Gastrocnemius medialis (tissue), 4 donors: ENCODE measurements at regions not wholly inside any gene's neighbourhood (a gene's known extent, or its start where the extent isn't known, plus 50 kb on each side); places are given as distances from the start of the nearest gene placed in this dataset.

Experiments
- ATAC-seq, 2 donors: fragments of 150-250 bp; one replicate each; pipeline ENCODE4 v1.9.1; 2016
- DNase-seq, 2 donors: peaks; one replicate each; pipeline ENCODE4 v3.0.0-alpha.2; 2019
- H3K27ac ChIP-seq, 4 donors: fragments of 200-600 bp; sonication (generic); 1 replicate in 1 of 4; 2 replicates in 3 of 4; pipeline ENCODE4 v1.5.1; 2016 to 2018; ENCODE audit warnings: mild to moderate bottlenecking in 2 of 4, moderate library complexity in 1 of 4
- H3K27me3 ChIP-seq, 3 donors: fragments of 200-600 bp; sonication (generic) in 2 of 3; 1 replicate in 1 of 3; 2 replicates in 2 of 3; pipeline versions ENCODE4 v1.5.1 to v1.6.0; 2016 to 2019; ENCODE audit warnings: mild to moderate bottlenecking in 1 of 3, moderate library complexity in 1 of 3
- H3K36me3 ChIP-seq, 2 donors: fragments of 200-600 bp; sonication (generic) in 1 of 2; one replicate each; pipeline ENCODE4 v1.5.1; 2017 to 2018
- H3K4me1 ChIP-seq, 2 donors: fragments of 200-600 bp; sonication (generic) in 1 of 2; one replicate each; pipeline ENCODE4 v1.5.1; 2016 to 2017; ENCODE audit warnings: mild to moderate bottlenecking in 2 of 2
- H3K4me3 ChIP-seq, 4 donors: fragments of 200-600 bp; sonication (generic) in 3 of 4; 1 replicate in 1 of 4; 2 replicates in 3 of 4; pipeline ENCODE4 v1.5.1; 2016 to 2019; ENCODE audit warnings: mild to moderate bottlenecking in 2 of 4
- H3K9me3 ChIP-seq, 3 donors: fragments of 200-600 bp; sonication (generic) in 2 of 3; 1 replicate in 1 of 3; 2 replicates in 2 of 3; pipeline ENCODE4 v1.5.1; 2016 to 2019
- POLR2A ChIP-seq, 2 donors: fragments of 450-650 bp; IDR thresholded peaks; one replicate each; pipeline ENCODE4 v1.6.1; 2017; ENCODE audit warnings: antibody characterized with exemption in 2 of 2, mild to moderate bottlenecking in 2 of 2, moderate library complexity in 2 of 2
- in situ Hi-C, 4 donors: fragments of 200-750 bp; cut with MboI; loops; one replicate each; pipeline versions ENCODE4 v1.15.0 to v1.8.0; 2017; ENCODE audit warnings: low sequenced_read_pairs in 4 of 4
- intact Hi-C: fragments of 100-400 bp; cut with DNase I; formaldehyde crosslinking; loops from one replicate; pipeline ENCODE4 v1.15.1; 2023; ENCODE audit warnings: low total_unique reads
- TF ChIP-seq, protein P1 (sequence below), 5 experiments: fragments of 450-650 bp in 3 of 5; fragments of 200-600 bp in 2 of 5; sonication (generic) in 2 of 5; IDR thresholded peaks in 4 of 5; conservative IDR thresholded peaks in 1 of 5; 1 replicate in 4 of 5; 2 replicates in 1 of 5; pipeline ENCODE4 v1.5.1; 2016 to 2019; ENCODE audit warnings: antibody characterized with exemption in 5 of 5, mild to moderate bottlenecking in 3 of 5, moderate library complexity in 3 of 5

DNA sequence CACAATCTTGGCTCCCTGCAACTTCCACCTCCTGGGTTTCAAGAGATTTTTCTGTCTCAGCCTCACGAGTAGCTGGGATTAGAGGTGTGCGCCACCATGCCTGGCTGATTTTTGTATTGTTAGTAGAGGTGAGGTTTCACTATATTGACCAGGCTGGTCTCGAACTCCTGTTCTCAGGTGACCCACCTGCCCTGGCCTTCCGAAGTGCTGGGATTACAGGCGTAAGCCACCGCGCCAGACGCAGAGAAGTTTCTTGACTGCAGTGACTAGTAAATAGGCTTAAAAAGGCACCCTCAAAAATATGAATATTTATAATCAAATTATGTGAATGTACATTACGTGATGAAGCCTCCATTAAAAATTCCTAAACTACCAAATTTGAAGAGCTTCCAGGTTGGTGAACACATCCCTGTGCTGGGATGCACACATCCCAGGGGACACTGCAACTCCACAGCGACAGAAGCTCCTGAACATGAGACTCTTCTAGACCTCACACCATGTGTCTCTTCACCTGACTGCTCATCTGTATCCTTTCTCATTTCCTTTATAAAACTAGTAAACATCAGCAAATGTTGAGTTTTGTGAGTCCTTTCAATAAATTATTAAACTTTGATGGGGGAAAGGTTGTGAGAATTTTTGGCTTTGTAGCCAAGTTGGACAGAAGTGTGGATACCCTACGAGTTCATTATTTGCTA is 203.3 kb upstream of the SPOPL start:
- DNase-seq (no peak), ATAC-seq (no peak)
- no peak overlapping the region for H3K4me3 ChIP-seq
- no peak overlapping the region for H3K27ac ChIP-seq
- in situ Hi-C loops: no loop called here
- H3K9me3 ChIP-seq: no peaks in the 10 kb centered on the region
- H3K27me3 ChIP-seq: no peaks in the 10 kb centered on the region
- intact Hi-C loops: no loop called here
- H3K36me3 ChIP-seq: no peaks in the 10 kb centered on the region
- TF ChIP-seq POLR2A (IDR thresholded peaks at IDR 0.05): no peak
- TF ChIP-seq, protein P1, sequence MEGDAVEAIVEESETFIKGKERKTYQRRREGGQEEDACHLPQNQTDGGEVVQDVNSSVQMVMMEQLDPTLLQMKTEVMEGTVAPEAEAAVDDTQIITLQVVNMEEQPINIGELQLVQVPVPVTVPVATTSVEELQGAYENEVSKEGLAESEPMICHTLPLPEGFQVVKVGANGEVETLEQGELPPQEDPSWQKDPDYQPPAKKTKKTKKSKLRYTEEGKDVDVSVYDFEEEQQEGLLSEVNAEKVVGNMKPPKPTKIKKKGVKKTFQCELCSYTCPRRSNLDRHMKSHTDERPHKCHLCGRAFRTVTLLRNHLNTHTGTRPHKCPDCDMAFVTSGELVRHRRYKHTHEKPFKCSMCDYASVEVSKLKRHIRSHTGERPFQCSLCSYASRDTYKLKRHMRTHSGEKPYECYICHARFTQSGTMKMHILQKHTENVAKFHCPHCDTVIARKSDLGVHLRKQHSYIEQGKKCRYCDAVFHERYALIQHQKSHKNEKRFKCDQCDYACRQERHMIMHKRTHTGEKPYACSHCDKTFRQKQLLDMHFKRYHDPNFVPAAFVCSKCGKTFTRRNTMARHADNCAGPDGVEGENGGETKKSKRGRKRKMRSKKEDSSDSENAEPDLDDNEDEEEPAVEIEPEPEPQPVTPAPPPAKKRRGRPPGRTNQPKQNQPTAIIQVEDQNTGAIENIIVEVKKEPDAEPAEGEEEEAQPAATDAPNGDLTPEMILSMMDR (IDR thresholded peaks at IDR 0.05 in 4 of 5, conservative IDR thresholded peaks at IDR 0.05 in 1 of 5): no peak
- no peaks in the 10 kb centered on the region for H3K4me1 ChIP-seq

DNA sequence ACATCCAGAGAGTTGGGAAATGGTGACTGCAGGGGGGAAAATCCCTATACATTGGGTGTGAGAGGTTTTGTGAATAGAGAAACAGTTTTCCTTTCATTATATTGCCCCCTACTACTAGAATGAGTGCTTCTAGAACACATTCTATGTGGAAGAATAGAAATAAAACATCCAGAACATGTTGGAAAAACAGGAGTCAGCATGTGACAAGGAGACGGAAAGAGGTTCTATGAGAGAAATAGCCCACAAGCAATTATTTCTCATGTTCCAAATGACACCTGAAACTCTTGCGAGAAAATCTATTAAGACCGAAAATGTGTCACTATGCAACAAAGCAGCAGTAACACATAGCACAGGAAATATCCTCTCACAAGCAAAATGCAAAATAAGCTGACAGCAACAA is 202.7 kb upstream of the SPOPL start:
- no peaks in the 10 kb centered on the region for H3K27me3 ChIP-seq

DNA sequence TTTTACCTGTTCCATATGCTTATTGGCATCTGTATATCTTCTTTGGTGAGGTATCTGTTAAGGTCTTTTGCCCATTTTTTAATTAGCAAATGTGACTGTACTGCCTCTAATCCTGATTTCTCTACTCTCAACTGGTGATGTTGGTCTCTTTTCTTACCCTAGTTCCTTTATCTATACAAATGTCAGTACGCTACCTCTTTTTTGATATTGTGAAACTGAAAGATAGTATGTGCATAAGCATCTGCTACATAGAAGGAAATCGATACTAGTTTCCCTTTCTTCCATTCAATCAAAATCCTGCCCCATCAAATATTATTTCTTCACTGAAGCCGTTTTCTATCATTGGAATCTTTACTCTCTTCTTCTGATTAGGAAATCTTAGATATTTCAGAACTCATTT is 194.9 kb upstream of the SPOPL start:
- Histone ChIP-seq H3K27ac (no peak overlapping the region), H3K4me1 (no peaks in the 10 kb centered on the region), H3K9me3 (no peaks in the 10 kb centered on the region), H3K36me3 (no peaks in the 10 kb centered on the region), H3K4me3 (no peak overlapping the region), H3K27me3 (no peaks in the 10 kb centered on the region)
- TF ChIP-seq, protein P1 (IDR thresholded peaks at IDR 0.05 in 4 of 5, conservative IDR thresholded peaks at IDR 0.05 in 1 of 5): no peak
- TF ChIP-seq POLR2A (IDR thresholded peaks at IDR 0.05): no peak
- ATAC-seq (no peak), DNase-seq (no peak)
- in situ Hi-C loops: no loop called here
- intact Hi-C loops: no loop called here

More for the DNA sequence above, 202.7 kb upstream of the SPOPL start:
- no peak overlapping the region for H3K27ac ChIP-seq
- no peaks in the 10 kb centered on the region for H3K9me3 ChIP-seq
- in situ Hi-C loops (no loop called here), intact Hi-C loops (no loop called here)
- DNase-seq: no peak
- no peak for ATAC-seq
- no peaks in the 10 kb centered on the region for H3K4me1 ChIP-seq
- TF ChIP-seq POLR2A (IDR thresholded peaks at IDR 0.05): no peak
- TF ChIP-seq, protein P1 (IDR thresholded peaks at IDR 0.05 in 4 of 5, conservative IDR thresholded peaks at IDR 0.05 in 1 of 5): no peak
- no peaks in the 10 kb centered on the region for H3K36me3 ChIP-seq
- H3K4me3 ChIP-seq: no peak overlapping the region

DNA sequence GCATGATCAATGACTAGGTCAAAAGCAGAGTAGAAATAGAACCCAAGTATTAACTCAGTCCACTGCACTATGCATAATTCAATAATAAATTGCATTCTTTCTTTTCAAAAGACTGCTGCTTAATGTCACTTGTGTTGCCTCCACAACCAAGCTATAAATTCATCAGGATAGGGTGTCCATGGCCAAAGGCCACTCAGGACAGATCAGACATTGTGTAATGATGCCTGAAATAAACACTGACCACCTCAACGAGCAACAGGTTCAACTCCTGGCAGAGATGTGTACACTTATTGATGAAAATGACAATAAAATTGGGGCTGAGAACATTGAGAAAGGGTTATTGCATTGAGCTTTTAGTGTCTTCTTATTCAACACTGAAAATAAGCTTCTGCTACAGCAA is 194.5 kb upstream of the SPOPL start:
- DNase-seq (no peak), ATAC-seq (no peak)
- Histone ChIP-seq H3K4me1 (no peaks in the 10 kb centered on the region), H3K27ac (no peak overlapping the region), H3K36me3 (no peaks in the 10 kb centered on the region), H3K9me3 (no peaks in the 10 kb centered on the region), H3K4me3 (no peak overlapping the region), H3K27me3 (no peaks in the 10 kb centered on the region)
- TF ChIP-seq, protein P1 (IDR thresholded peaks at IDR 0.05 in 4 of 5, conservative IDR thresholded peaks at IDR 0.05 in 1 of 5): no peak
- no peak for TF ChIP-seq POLR2A (IDR thresholded peaks at IDR 0.05)
- intact Hi-C loops (no loop called here), in situ Hi-C loops (no loop called here)

DNA sequence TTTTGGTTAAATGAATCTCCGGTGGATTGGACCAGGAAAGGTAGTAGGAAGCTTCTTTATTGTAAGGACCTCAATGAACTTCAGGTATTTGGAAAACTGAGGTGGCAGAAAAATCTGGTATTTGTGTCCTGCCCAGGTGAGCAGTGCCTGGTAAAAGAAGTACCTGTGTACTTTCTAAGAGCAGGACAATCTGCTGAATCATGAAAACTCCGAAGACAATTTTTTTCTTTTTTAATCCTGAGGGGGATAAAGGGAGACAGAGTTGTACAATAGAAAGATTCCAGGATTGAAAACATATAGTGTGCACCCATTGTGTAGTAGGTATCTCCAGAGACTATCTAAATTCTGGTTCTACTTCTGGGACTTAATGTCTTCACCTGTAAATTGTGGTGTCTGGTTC is 191.8 kb upstream of the SPOPL start:
- DNase-seq (no peak), ATAC-seq (no peak)
- TF ChIP-seq POLR2A (IDR thresholded peaks at IDR 0.05): no peak
- TF ChIP-seq, protein P1 (IDR thresholded peaks at IDR 0.05 in 4 of 5, conservative IDR thresholded peaks at IDR 0.05 in 1 of 5): no peak
- Histone ChIP-seq H3K4me1 (no peaks in the 10 kb centered on the region), H3K27me3 (no peaks in the 10 kb centered on the region), H3K36me3 (no peaks in the 10 kb centered on the region), H3K9me3 (no peaks in the 10 kb centered on the region), H3K4me3 (no peak overlapping the region), H3K27ac (no peak overlapping the region)
- in situ Hi-C loops (no loop called here), intact Hi-C loops (no loop called here)
